ENCODE measurements at regions not wholly inside any gene's neighbourhood (a gene's known extent, or its start where the extent isn't known, plus 50 kb on each side); places are given as distances from the start of the nearest gene placed in this dataset.

GRCh38 chr11:95717314-95717713 is 72.3 kb downstream of the FAM76B start:
- DNase-seq, result no peak

GRCh38 chr11:95716266-95716665 is 73.3 kb downstream of the FAM76B start:
- DNase-seq, result no peak

GRCh38 chr11:95715777-95716241 is 73.8 kb downstream of the FAM76B start:
- no peak for DNase-seq

- no peak for DNase-seq
These were observed 74.5 kb downstream of the FAM76B start for GRCh38 chr11:95714843-95715776.

- no peak for DNase-seq
These were observed 76.2 kb downstream of the FAM76B start for GRCh38 chr11:95713428-95713827.

GRCh38 chr11:95711945-95712221 is 77.7 kb downstream of the FAM76B start:
- no peak for DNase-seq

- no peak for DNase-seq
These were observed 78.2 kb downstream of the FAM76B start for GRCh38 chr11:95711162-95711944.

- DNase-seq, result no peak
These were observed 80.9 kb downstream of the FAM76B start for GRCh38 chr11:95708681-95709080.

GRCh38 chr11:95706974-95707387 is 82.6 kb downstream of the FAM76B start:
- no peak for DNase-seq

- peak; percentile 91 for DNase-seq
These were observed 84.0 kb downstream of the FAM76B start for GRCh38 chr11:95705485-95706124.

- no peak for DNase-seq
These were observed 84.7 kb downstream of the FAM76B start for GRCh38 chr11:95704865-95705264.

GRCh38 chr11:95703049-95703448 is 86.5 kb downstream of the FAM76B start:
- DNase-seq, result peak; percentile 45

- DNase-seq, result no peak
These were observed 87.1 kb downstream of the FAM76B start for GRCh38 chr11:95702526-95702925.

GRCh38 chr11:95700471-95700817 is 89.1 kb downstream of the FAM76B start:
- DNase-seq, result peak; percentile 50

- peak; percentile 46 for DNase-seq
These were observed 89.7 kb downstream of the FAM76B start for GRCh38 chr11:95699631-95700470.

GRCh38 chr11:95698676-95699557 is 90.7 kb downstream of the FAM76B start:
- DNase-seq, result no peak

- no peak for DNase-seq
These were observed 91.8 kb downstream of the FAM76B start for GRCh38 chr11:95697614-95698408.

- no peak for DNase-seq
These were observed 94.4 kb downstream of the FAM76B start for GRCh38 chr11:95695181-95695580.

GRCh38 chr11:95693298-95693697 is 96.3 kb downstream of the FAM76B start:
- no peak for DNase-seq

- no peak for DNase-seq
These were observed 96.9 kb downstream of the FAM76B start for GRCh38 chr11:95692526-95693260.

All from CD4-positive, alpha-beta T cell treated with Interleukin-10 for 1 hour (primary cell).